Central memory CD8-positive, alpha-beta T cell (primary cell): ENCODE measurements at regions not wholly inside any gene's neighbourhood (a gene's known extent, or its start where the extent isn't known, plus 50 kb on each side); places are given as distances from the start of the nearest gene placed in this dataset.

ENCODE experiments used
- ATAC-seq: fragments of 150-1000 bp; cut with Tn5 transposase; replicated peaks from 2 replicates; pipeline ENCODE4 v1.10.0; 2022; ENCODE audit warnings: mild to moderate bottlenecking, moderate FRiP score, moderate number of reproducible peaks; ENCODE audit not compliant: poor library complexity, severe bottlenecking; ENCODE audit errors: extremely low read depth
- DNase-seq, 2 donors: peaks; one replicate each; pipeline ENCODE4 v3.0.0; 2021; ENCODE audit warnings: low spot score in 2 of 2
- H3K27ac Mint-ChIP-seq: one replicate; pipeline ENCODE4 v1.8.0; 2022; ENCODE audit warnings: low read depth, mild to moderate bottlenecking, moderate library complexity, mixed read lengths
- H3K27me3 Mint-ChIP-seq: one replicate; pipeline ENCODE4 v1.8.0; 2022; ENCODE audit warnings: mixed read lengths
- H3K36me3 Mint-ChIP-seq: one replicate; pipeline ENCODE4 v1.8.0; 2022; ENCODE audit warnings: mild to moderate bottlenecking, moderate library complexity, mixed read lengths; ENCODE audit not compliant: insufficient read depth
- H3K4me1 Mint-ChIP-seq: one replicate; pipeline ENCODE4 v1.8.0; 2022; ENCODE audit warnings: mixed read lengths
- H3K4me3 Mint-ChIP-seq: one replicate; pipeline ENCODE4 v1.8.0; 2022; ENCODE audit warnings: mild to moderate bottlenecking, moderate library complexity, mixed read lengths
- H3K9me3 Mint-ChIP-seq: one replicate; pipeline ENCODE4 v1.8.0; 2022; ENCODE audit warnings: mixed read lengths

GRCh38 chr2:71830497-71831192 lies 317.0 kb downstream of the CYP26B1 start:
- Mint-ChIP-seq H3K36me3 (no peaks in the 10 kb centered on the region), H3K4me1 (no peaks in the 10 kb centered on the region), H3K27me3 (no peaks in the 10 kb centered on the region), H3K9me3 (no peaks in the 10 kb centered on the region), H3K27ac (no peak overlapping the region), H3K4me3 (no peak overlapping the region)
- no peak for DNase-seq
- no peak for ATAC-seq

- Mint-ChIP-seq H3K27me3 (peaks cover 8% of the 10 kb centered on the region), H3K9me3 (no peaks in the 10 kb centered on the region), H3K4me1 (no peaks in the 10 kb centered on the region), H3K4me3 (no peak overlapping the region), H3K27ac (no peak overlapping the region), H3K36me3 (no peaks in the 10 kb centered on the region)
- ATAC-seq (no peak), DNase-seq (no peak)
Measured at GRCh38 chr2:71829008-71829407, 318.7 kb downstream of the CYP26B1 start.

GRCh38 chr2:71827973-71828372 lies 319.7 kb downstream of the CYP26B1 start:
- H3K4me1 Mint-ChIP-seq = no peaks in the 10 kb centered on the region
- H3K4me3 Mint-ChIP-seq = no peak overlapping the region
- no peak overlapping the region for H3K27ac Mint-ChIP-seq
- ATAC-seq = no peak
- no peak for DNase-seq
- peaks cover 12% of the 10 kb centered on the region for H3K27me3 Mint-ChIP-seq
- no peaks in the 10 kb centered on the region for H3K9me3 Mint-ChIP-seq
- peaks cover 1% of the 10 kb centered on the region for H3K36me3 Mint-ChIP-seq

GRCh38 chr2:71827524-71827901 lies 320.1 kb downstream of the CYP26B1 start:
- DNase-seq = no peak
- Mint-ChIP-seq H3K27me3 (peaks cover 16% of the 10 kb centered on the region), H3K36me3 (peaks cover 1% of the 10 kb centered on the region), H3K4me1 (no peaks in the 10 kb centered on the region), H3K9me3 (no peaks in the 10 kb centered on the region), H3K4me3 (no peak overlapping the region), H3K27ac (no peak overlapping the region)
- ATAC-seq = no peak

- ATAC-seq = no peak
- Mint-ChIP-seq H3K36me3 (peaks cover 1% of the 10 kb centered on the region), H3K4me3 (no peak overlapping the region), H3K9me3 (no peaks in the 10 kb centered on the region), H3K4me1 (no peaks in the 10 kb centered on the region), H3K27ac (no peak overlapping the region), H3K27me3 (peaks cover 16% of the 10 kb centered on the region)
- DNase-seq = no peak
Measured at GRCh38 chr2:71826826-71827523, 320.7 kb downstream of the CYP26B1 start.

GRCh38 chr2:71826299-71826698 lies 321.4 kb downstream of the CYP26B1 start:
- ATAC-seq = no peak
- no peak overlapping the region for H3K4me3 Mint-ChIP-seq
- H3K27ac Mint-ChIP-seq = no peak overlapping the region
- H3K36me3 Mint-ChIP-seq = peaks cover 1% of the 10 kb centered on the region
- no peaks in the 10 kb centered on the region for H3K9me3 Mint-ChIP-seq
- DNase-seq = no peak
- peaks cover 16% of the 10 kb centered on the region for H3K27me3 Mint-ChIP-seq
- H3K4me1 Mint-ChIP-seq = no peaks in the 10 kb centered on the region

- Mint-ChIP-seq H3K36me3 (peaks cover 1% of the 10 kb centered on the region), H3K27ac (no peak overlapping the region), H3K4me1 (no peaks in the 10 kb centered on the region), H3K9me3 (no peaks in the 10 kb centered on the region), H3K27me3 (peaks cover 16% of the 10 kb centered on the region), H3K4me3 (no peak overlapping the region)
- no peak for DNase-seq
- ATAC-seq = no peak
Measured at GRCh38 chr2:71824436-71824835, 323.2 kb downstream of the CYP26B1 start.

- no peak for ATAC-seq
- no peaks in the 10 kb centered on the region for H3K9me3 Mint-ChIP-seq
- H3K36me3 Mint-ChIP-seq = peaks cover 1% of the 10 kb centered on the region
Measured at GRCh38 chr2:71823526-71823925, 324.1 kb downstream of the CYP26B1 start.

GRCh38 chr2:71822463-71822862 lies 325.2 kb downstream of the CYP26B1 start:
- ATAC-seq (no peak), DNase-seq (no peak)
- no peak overlapping the region for H3K27ac Mint-ChIP-seq
- H3K36me3 Mint-ChIP-seq = peaks cover 2% of the 10 kb centered on the region
- no peak overlapping the region for H3K4me3 Mint-ChIP-seq
- H3K4me1 Mint-ChIP-seq = no peaks in the 10 kb centered on the region
- peaks cover 16% of the 10 kb centered on the region for H3K27me3 Mint-ChIP-seq
- no peaks in the 10 kb centered on the region for H3K9me3 Mint-ChIP-seq

More at GRCh38 chr2:71823526-71823925, 324.1 kb downstream of the CYP26B1 start:
- Mint-ChIP-seq H3K4me1 (no peaks in the 10 kb centered on the region), H3K4me3 (no peak overlapping the region), H3K27me3 (peaks cover 16% of the 10 kb centered on the region), H3K27ac (no peak overlapping the region)
- DNase-seq = no peak

GRCh38 chr2:71821856-71822255 lies 325.8 kb downstream of the CYP26B1 start:
- Mint-ChIP-seq H3K4me1 (no peaks in the 10 kb centered on the region), H3K9me3 (no peaks in the 10 kb centered on the region), H3K27ac (no peak overlapping the region), H3K36me3 (peaks cover 5% of the 10 kb centered on the region), H3K4me3 (no peak overlapping the region), H3K27me3 (peaks cover 16% of the 10 kb centered on the region)
- no peak for ATAC-seq
- DNase-seq = no peak

- peaks cover 9% of the 10 kb centered on the region for H3K27me3 Mint-ChIP-seq
- no peak for ATAC-seq
- H3K9me3 Mint-ChIP-seq = no peaks in the 10 kb centered on the region
- peaks cover 3% of the 10 kb centered on the region for H3K36me3 Mint-ChIP-seq
- H3K4me3 Mint-ChIP-seq = no peak overlapping the region
- DNase-seq = no peak
- H3K4me1 Mint-ChIP-seq = no peaks in the 10 kb centered on the region
- no peak overlapping the region for H3K27ac Mint-ChIP-seq
Measured at GRCh38 chr2:71816815-71817214, 330.8 kb downstream of the CYP26B1 start.

- DNase-seq (no peak), ATAC-seq (no peak)
- Mint-ChIP-seq H3K4me1 (no peaks in the 10 kb centered on the region), H3K27ac (no peak overlapping the region), H3K9me3 (no peaks in the 10 kb centered on the region), H3K27me3 (peaks cover 9% of the 10 kb centered on the region), H3K4me3 (no peak overlapping the region), H3K36me3 (peaks cover 3% of the 10 kb centered on the region)
Measured at GRCh38 chr2:71815701-71816474, 331.8 kb downstream of the CYP26B1 start.

GRCh38 chr2:71814885-71815284 lies 332.8 kb downstream of the CYP26B1 start:
- H3K36me3 Mint-ChIP-seq = peaks cover 3% of the 10 kb centered on the region
- H3K27me3 Mint-ChIP-seq = peaks cover 9% of the 10 kb centered on the region
- H3K4me3 Mint-ChIP-seq = no peak overlapping the region
- ATAC-seq (no peak), DNase-seq (no peak)
- no peaks in the 10 kb centered on the region for H3K9me3 Mint-ChIP-seq
- no peaks in the 10 kb centered on the region for H3K4me1 Mint-ChIP-seq
- H3K27ac Mint-ChIP-seq = no peak overlapping the region
